GM12878 (cell line): ENCODE measurements at regions not wholly inside any gene's neighbourhood (a gene's known extent, or its start where the extent isn't known, plus 50 kb on each side); places are given as distances from the start of the nearest gene placed in this dataset.

Experiments used
- ATAC-seq: fragments of 200-7000 bp; cut with Tn5 transposase; 3 replicates; pipeline ENCODE4 v1.9.1; 2020; ENCODE audit warnings: mild to moderate bottlenecking, moderate library complexity
- BruUV-seq: library from RNA; stranded (reverse); fragments of 400-500 nt; replicated peaks from 2 replicates; lab custom pipeline; 2021; lab: Mats Ljungman, UMichigan
- CTCF ChIA-PET: fragments of 300-600 bp; sonication (Branson Sonifier 250); formaldehyde crosslinking; extraction: SDS; loops from one replicate; lab custom pipeline; 2021; ENCODE audit warnings: inconsistent platforms; lab: Yijun Ruan, JAX
- POLR2A ChIA-PET: fragments of 350-600 bp; formaldehyde crosslinking; extraction: SDS; loops from one replicate; lab custom pipeline; 2021; ENCODE audit warnings: inconsistent platforms; lab: Charles Lee
- RAD21 ChIA-PET: fragments of 300-600 bp; sonication (Branson Sonifier 250); formaldehyde crosslinking; loops from one replicate; lab custom pipeline; 2023; ENCODE audit warnings: antibody characterized with exemption; ENCODE audit not compliant: unreplicated experiment; lab: Charles Lee
- SMC1A ChIA-PET: fragments of 300-600 bp; sonication (Branson Sonifier 250); formaldehyde crosslinking; loops from one replicate; lab custom pipeline; 2023; ENCODE audit not compliant: unreplicated experiment, uncharacterized antibody; lab: Charles Lee
- DNase-seq: peaks from one replicate; pipeline ENCODE4 v3.0.0-alpha.2; 2011; ENCODE audit warnings: low read depth, low spot score
- FAIRE-seq: peaks from 3 replicates; lab custom pipeline; 2011; peaks lifted over from hg19 to GRCh38; lab: Jason Lieb, UNC
- H2AFZ ChIP-seq: 2 replicates; pipeline ENCODE4 v1.6.0; 2011; ENCODE audit warnings: low read depth, low read length, control low read depth; ENCODE audit not compliant: control insufficient read depth
- H3K27ac ChIP-seq: 2 replicates; pipeline ENCODE4 v1.5.1; 2011; ENCODE audit warnings: control low read depth; ENCODE audit not compliant: control insufficient read depth, insufficient read depth
- H3K27me3 ChIP-seq, 2 experiments: replicated peaks in 1 of 2; 2 replicates each; pipeline versions ENCODE4 v1.6.0 to v1.6.1; 2011; ENCODE audit warnings: low read length in 1 of 2; ENCODE audit not compliant: control insufficient read depth in 2 of 2, insufficient read depth in 2 of 2
- H3K36me3 ChIP-seq, 2 experiments: 2 replicates each; pipeline ENCODE4 v1.5.1; 2011; ENCODE audit warnings: low read length in 1 of 2; ENCODE audit not compliant: control insufficient read depth in 2 of 2, insufficient read depth in 2 of 2
- H3K4me1 ChIP-seq: 2 replicates; pipeline ENCODE4 v1.6.1; 2011; ENCODE audit warnings: mild to moderate bottlenecking, low read length, moderate library complexity, mixed read lengths; ENCODE audit not compliant: control insufficient read depth, insufficient read depth
- H3K4me2 ChIP-seq: 2 replicates; pipeline ENCODE4 v1.6.0; 2011; ENCODE audit warnings: control low read depth; ENCODE audit not compliant: control insufficient read depth, insufficient read depth
- H3K4me3 ChIP-seq: fragments of 200-600 bp; sonication (generic); 2 replicates; pipeline ENCODE4 v1.5.1; 2016
- H3K79me2 ChIP-seq: 2 replicates; pipeline ENCODE4 v1.6.0; 2011; ENCODE audit warnings: low read length; ENCODE audit not compliant: control insufficient read depth, insufficient read depth
- H3K9ac ChIP-seq: 2 replicates; pipeline ENCODE4 v1.8.0; 2011; ENCODE audit warnings: low read length, control low read depth, mixed read lengths; ENCODE audit not compliant: control insufficient read depth, insufficient read depth
- H3K9me3 ChIP-seq: replicated peaks from 3 replicates; pipeline ENCODE4 v1.5.1; 2011; ENCODE audit warnings: mild to moderate bottlenecking, low read length; ENCODE audit not compliant: control insufficient read depth, insufficient read depth
- H4K20me1 ChIP-seq: 2 replicates; pipeline ENCODE4 v1.6.0; 2011; ENCODE audit not compliant: control insufficient read depth, insufficient read depth
- ASH2L ChIP-seq: fragments of 300-600, 200-600 bp; sonication (generic); IDR thresholded peaks from 2 replicates; pipeline ENCODE4 v1.6.1; 2017; ENCODE audit warnings: low read depth, mild to moderate bottlenecking, borderline replicate concordance
- EGR1 ChIP-seq, 2 experiments: IDR thresholded peaks; 1 replicate in 1 of 2; 2 replicates in 1 of 2; pipeline ENCODE4 v1.6.1; 2011 to 2012; ENCODE audit warnings: low read depth in 2 of 2, low read length in 2 of 2, borderline replicate concordance in 1 of 2, mild to moderate bottlenecking in 1 of 2, moderate library complexity in 1 of 2
- EP300 ChIP-seq, 2 experiments: fragments of 150-350 bp in 1 of 2; IDR thresholded peaks; 2 replicates each; pipeline ENCODE4 v1.6.1; 2011 to 2012; ENCODE audit warnings: low read depth in 2 of 2, low read length in 2 of 2, borderline replicate concordance in 1 of 2, improper control_type of control experiment in 1 of 2, inconsistent platforms in 1 of 2; ENCODE audit not compliant: control insufficient read depth in 1 of 2
- IRF3 ChIP-seq: fragments of 450-650 bp; IDR thresholded peaks from 2 replicates; pipeline ENCODE4 v1.6.1; 2014; ENCODE audit warnings: mild to moderate bottlenecking
- KDM1A ChIP-seq: fragments of 200-600 bp; sonication (generic); IDR thresholded peaks from 2 replicates; pipeline ENCODE4 v1.6.1; 2016; ENCODE audit warnings: borderline replicate concordance
- MTA2 ChIP-seq: fragments of 450-650 bp; IDR thresholded peaks from 2 replicates; pipeline ENCODE4 v1.6.1; 2016; ENCODE audit warnings: low read depth, mild to moderate bottlenecking, moderate library complexity
- MTA3 ChIP-seq: IDR thresholded peaks from 2 replicates; pipeline ENCODE4 v1.6.1; 2012; ENCODE audit warnings: low read length, inconsistent platforms, borderline replicate concordance
- MXI1 ChIP-seq: fragments of 150-350 bp; IDR thresholded peaks from 2 replicates; pipeline ENCODE4 v1.6.1; 2011; ENCODE audit warnings: low read depth, mild to moderate bottlenecking, inconsistent platforms, low read length, improper control_type of control experiment
- MYB ChIP-seq: fragments of 150-350 bp; IDR thresholded peaks from 2 replicates; pipeline ENCODE4 v1.6.1; 2014; ENCODE audit warnings: mild to moderate bottlenecking, low read depth, low read length, borderline replicate concordance
- NFIC ChIP-seq: IDR thresholded peaks from 2 replicates; pipeline ENCODE4 v1.6.1; 2012; ENCODE audit warnings: low read depth, mild to moderate bottlenecking, inconsistent platforms, low read length, moderate library complexity
- NKRF ChIP-seq: fragments of 450-650 bp; conservative IDR thresholded peaks from 2 replicates; pipeline ENCODE4 v1.6.1; 2017; ENCODE audit warnings: mild to moderate bottlenecking, moderate library complexity
- NR2F1 ChIP-seq: fragments of 450-650 bp; conservative IDR thresholded peaks from 2 replicates; pipeline ENCODE4 v1.6.1; 2017; ENCODE audit warnings: mild to moderate bottlenecking
- RBBP5 ChIP-seq: fragments of 200-600 bp; sonication (generic); conservative IDR thresholded peaks from 2 replicates; pipeline ENCODE4 v1.6.1; 2016
- SP1 ChIP-seq: IDR thresholded peaks from one replicate; pipeline ENCODE4 v1.6.1; 2011; ENCODE audit warnings: low read depth, low read length
- SREBF2 ChIP-seq: IDR thresholded peaks from 2 replicates; pipeline ENCODE4 v1.6.1; 2012; ENCODE audit warnings: mild to moderate bottlenecking, low read length
- TCF3 ChIP-seq: IDR thresholded peaks from 2 replicates; pipeline ENCODE4 v1.6.1; 2012; ENCODE audit warnings: low read depth, mild to moderate bottlenecking, low read length, borderline replicate concordance; ENCODE audit not compliant: insufficient read depth
- WRNIP1 ChIP-seq: IDR thresholded peaks from 2 replicates; pipeline ENCODE4 v1.6.1; 2011; ENCODE audit warnings: low read depth, low read length, improper control_type of control experiment, borderline replicate concordance
- ZNF217 ChIP-seq: fragments of 450-650 bp; IDR thresholded peaks from 2 replicates; pipeline ENCODE4 v1.6.1; 2017; ENCODE audit warnings: antibody characterized with exemption, mild to moderate bottlenecking
- ZSCAN29 ChIP-seq: fragments of 450-650 bp; IDR thresholded peaks from 2 replicates; pipeline ENCODE4 v1.6.1; 2017; ENCODE audit warnings: mild to moderate bottlenecking, moderate library complexity
- WGBS: methylation state at CpG from one replicate; pipeline ENCODE4 v1.1.6; 2016; ENCODE audit warnings: low lambda C conversion rate; ENCODE audit not compliant: insufficient replicate concordance, insufficient coverage; ENCODE audit errors: missing lambda C conversion rate; 5-methylcytosine and 5-hydroxymethylcytosine counted together
- in situ Hi-C: fragments of 300-500 bp; cut with MboI; formaldehyde crosslinking; loops from 9 replicates; pipeline ENCODE4 v1.14.3; 2018; ENCODE audit warnings: mixed read lengths
- intact Hi-C: fragments of 100-400 bp; cut with micrococcal nuclease; formaldehyde crosslinking; loops from one replicate; pipeline ENCODE4 v1.14.2; 2022; ENCODE audit not compliant: unreplicated experiment
- TF ChIP-seq, protein P1 (sequence below): IDR thresholded peaks from 2 replicates; pipeline ENCODE4 v1.6.1; 2011; ENCODE audit warnings: low read depth, low read length, improper control_type of control experiment, borderline replicate concordance

DNA sequence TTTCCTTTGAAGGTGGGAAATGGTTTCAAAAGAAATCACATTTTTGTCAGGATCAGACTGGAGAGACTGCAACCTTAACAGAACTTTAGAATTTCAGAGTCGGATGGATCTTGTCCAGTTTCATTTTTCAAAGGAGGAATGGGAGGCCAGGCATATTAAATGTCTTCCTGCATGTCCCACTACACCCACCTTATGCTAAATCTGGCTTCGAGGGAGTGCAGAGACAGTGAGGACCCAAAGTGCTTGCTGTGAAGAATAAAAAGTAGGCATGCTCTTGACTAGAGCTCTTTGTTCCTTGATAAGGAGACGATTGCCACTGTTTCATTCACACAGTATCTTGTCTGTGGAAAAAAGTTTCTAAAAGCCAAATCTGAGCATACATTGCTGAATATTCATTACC, 197.6 kb downstream of the SLC4A3 start (continued):
- TF ChIP-seq RBBP5 (no peak), EGR1 (IDR thresholded peaks at IDR 0.05; ENCODE audit: borderline replicate concordance in 1 of 2, low read depth in 2 of 2, low read length in 2 of 2) (no peak), KDM1A (no peak), WRNIP1 (no peak), MXI1 (no peak)
- TF ChIP-seq, all 136 proteins: peak for 0

DNA sequence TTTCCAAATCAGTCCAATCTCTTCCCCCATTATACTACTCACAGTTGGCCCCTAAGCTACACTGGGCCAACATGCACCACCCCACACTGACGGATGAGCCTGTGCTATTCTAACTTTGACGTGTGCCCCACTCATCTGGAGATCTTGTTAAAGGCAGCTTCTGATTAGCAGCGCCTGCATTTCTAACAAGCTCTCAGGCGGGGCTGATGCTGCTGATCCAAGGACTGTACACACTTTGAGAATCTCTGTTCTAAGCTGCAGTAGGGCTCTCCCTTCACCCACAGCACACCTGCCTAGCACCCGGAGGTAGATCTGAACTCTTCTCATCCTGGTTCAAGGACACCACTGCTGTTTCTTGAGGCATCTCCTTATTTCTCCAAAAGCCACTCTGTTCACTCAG, 200.7 kb downstream of the SLC4A3 start:
- ATAC-seq (no peak), FAIRE-seq (no peak), DNase-seq (no peak)
- Histone ChIP-seq H3K79me2 (no peaks in the 10 kb centered on the region), H4K20me1 (no peaks in the 10 kb centered on the region), H3K27ac (no peak overlapping the region), H3K4me3 (no peak overlapping the region), H3K4me1 (no peaks in the 10 kb centered on the region), H3K9ac (no peak overlapping the region), H3K27me3 (no peaks in the 10 kb centered on the region), H3K9me3 (no peaks in the 10 kb centered on the region), H3K4me2 (no peak overlapping the region), H2AFZ (no peak overlapping the region), H3K36me3 (no peaks in the 10 kb centered on the region)
- in situ Hi-C loops = no loop called here
- ChIA-PET POLR2A (no interaction called here), SMC1A (no interaction called here), CTCF (interaction anchor here (2.5 kb wide), 1 partner anchor 8 kb away, joined by 15 read pairs; no protein-coding TSS in a partner anchor), RAD21 (no interaction called here)
- BruUV-seq = no TSS peak
- no peak for TF ChIP-seq MTA2
- no peak for TF ChIP-seq SREBF2
- no peak for TF ChIP-seq MTA3
- no peak for TF ChIP-seq ZSCAN29
- TF ChIP-seq, protein P1, sequence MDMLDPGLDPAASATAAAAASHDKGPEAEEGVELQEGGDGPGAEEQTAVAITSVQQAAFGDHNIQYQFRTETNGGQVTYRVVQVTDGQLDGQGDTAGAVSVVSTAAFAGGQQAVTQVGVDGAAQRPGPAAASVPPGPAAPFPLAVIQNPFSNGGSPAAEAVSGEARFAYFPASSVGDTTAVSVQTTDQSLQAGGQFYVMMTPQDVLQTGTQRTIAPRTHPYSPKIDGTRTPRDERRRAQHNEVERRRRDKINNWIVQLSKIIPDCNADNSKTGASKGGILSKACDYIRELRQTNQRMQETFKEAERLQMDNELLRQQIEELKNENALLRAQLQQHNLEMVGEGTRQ = no peak
- no peak for TF ChIP-seq ZNF217
- no peak for TF ChIP-seq IRF3
- TF ChIP-seq MYB = no peak
- no peak for TF ChIP-seq NKRF
- no peak for TF ChIP-seq NFIC
- no peak for TF ChIP-seq EP300 (IDR thresholded peaks at IDR 0.05; ENCODE audit: borderline replicate concordance in 1 of 2, control insufficient read depth in 1 of 2, low read depth in 2 of 2, low read length in 2 of 2)
- no peak for TF ChIP-seq NR2F1
- no peak for TF ChIP-seq EGR1 (IDR thresholded peaks at IDR 0.05; ENCODE audit: borderline replicate concordance in 1 of 2, low read depth in 2 of 2, low read length in 2 of 2)
- no peak for TF ChIP-seq SP1
- no peak for TF ChIP-seq ASH2L
- TF ChIP-seq TCF3 = no peak
- intact Hi-C loops = no loop called here
- WGBS = 24% methylated on average over 5 of the region's 5 CpGs
